AML-193 (cell line): ENCODE measurements at regions not wholly inside any gene's neighbourhood (a gene's known extent, or its start where the extent isn't known, plus 50 kb on each side); places are given as distances from the start of the nearest gene placed in this dataset.

ENCODE experiments used
- DNase-seq, 2 experiments: peaks; one replicate each; lab custom pipeline; 2025; lab: John Stamatoyannopoulos, UW

DNA sequence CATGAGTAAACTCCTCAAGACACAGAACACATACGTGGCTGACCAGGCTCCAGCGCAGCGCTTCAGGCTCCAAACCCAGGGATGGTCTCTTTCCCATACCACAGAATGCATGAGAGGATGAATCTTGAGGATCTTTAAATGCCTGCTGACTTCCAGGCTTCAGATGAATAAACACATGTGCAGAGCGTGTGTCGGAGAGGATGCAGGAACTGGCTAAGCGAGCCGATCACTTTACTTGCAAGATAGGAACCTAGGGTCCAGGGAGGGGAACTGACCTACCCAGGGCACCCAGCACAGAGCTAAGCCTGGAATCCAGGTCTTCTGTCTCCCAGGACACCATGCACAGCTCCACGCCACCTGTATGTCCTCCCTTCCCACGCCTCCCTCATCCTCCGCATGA, 209.8 kb downstream of the BCL11B start:
- no peak for DNase-seq

GRCh38 chr14:99062772-99063418, 209.1 kb downstream of the BCL11B start:
- no peak for DNase-seq

- no peak for DNase-seq
Measured at GRCh38 chr14:99063620-99064225, 208.3 kb downstream of the BCL11B start.

GRCh38 chr14:99064262-99064954, 207.6 kb downstream of the BCL11B start:
- DNase-seq: no peak

- no peak for DNase-seq
Measured at GRCh38 chr14:99065551-99065950, 206.4 kb downstream of the BCL11B start.

- DNase-seq: no peak
Measured at GRCh38 chr14:99066378-99066777, 205.6 kb downstream of the BCL11B start.

DNA sequence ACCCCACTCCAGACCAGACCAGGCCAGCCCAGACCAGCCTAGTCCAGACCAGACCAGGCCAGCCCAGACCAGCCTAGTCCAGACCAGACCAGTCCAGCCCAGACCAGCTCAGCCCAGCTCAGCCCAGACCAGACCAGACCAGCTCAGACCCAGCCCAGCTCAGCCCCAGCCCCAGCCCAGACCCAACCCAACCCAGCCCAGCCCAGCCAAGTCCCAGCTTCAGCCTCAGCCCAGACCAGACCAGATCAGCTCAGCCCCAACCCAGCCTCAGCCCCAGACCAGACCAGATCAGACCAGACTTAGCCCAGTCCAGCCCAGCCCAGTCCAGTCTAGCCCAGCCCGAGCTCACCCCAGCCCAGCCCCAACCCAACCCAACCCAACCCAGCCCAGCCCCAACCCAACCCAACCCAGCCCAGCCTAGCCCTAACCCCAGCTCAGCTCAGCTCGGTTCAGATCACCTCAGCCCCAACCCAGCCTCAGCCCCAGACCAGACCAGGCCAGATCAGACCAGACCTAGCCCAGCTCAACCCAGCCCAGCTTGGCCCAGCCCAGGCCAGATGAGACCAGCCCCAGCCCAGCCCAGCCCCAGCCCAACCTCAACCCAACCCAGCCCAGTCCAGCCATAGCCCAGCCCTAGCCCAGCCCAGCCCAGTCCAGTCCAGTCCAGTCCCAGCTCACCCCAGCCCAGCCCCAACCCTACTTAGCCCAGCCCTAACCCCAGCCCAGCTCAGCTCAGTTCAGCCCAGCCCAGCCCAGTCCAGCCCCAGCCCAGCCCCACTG, 204.7 kb downstream of the BCL11B start:
- no peak for DNase-seq

- no peak for DNase-seq
Measured at GRCh38 chr14:99067927-99068326, 204.1 kb downstream of the BCL11B start.

- DNase-seq: no peak
Measured at GRCh38 chr14:99069946-99070345, 202.1 kb downstream of the BCL11B start.

GRCh38 chr14:99072433-99072832, 199.6 kb downstream of the BCL11B start:
- no peak for DNase-seq

- no peak for DNase-seq
Measured at GRCh38 chr14:99072956-99073355, 199.0 kb downstream of the BCL11B start.

DNA sequence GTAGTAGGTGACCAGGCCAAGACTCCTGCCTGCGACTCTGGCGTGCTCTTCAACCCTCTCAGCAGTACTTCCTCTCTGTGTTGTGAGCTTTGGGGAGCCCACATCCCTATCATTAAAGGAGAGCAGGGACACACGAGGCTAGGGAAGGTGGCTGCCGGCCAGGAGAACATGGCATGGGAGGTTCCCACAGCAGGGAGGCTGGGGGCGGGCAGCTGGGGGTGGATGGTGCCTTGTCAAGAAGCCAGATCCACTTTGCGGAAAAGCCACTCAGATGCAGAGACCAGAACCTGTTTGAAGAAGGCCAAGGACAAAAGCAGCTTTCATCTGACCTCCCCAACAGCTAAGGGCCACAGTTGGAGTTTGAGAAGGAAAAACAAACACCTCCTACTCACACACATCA, 198.6 kb downstream of the BCL11B start:
- no peak for DNase-seq

- peak; percentile 87 to 90 for DNase-seq
Measured at GRCh38 chr14:99075061-99075460, 196.9 kb downstream of the BCL11B start.

GRCh38 chr14:99075771-99076375, 196.1 kb downstream of the BCL11B start:
- DNase-seq: peak; percentile 76 to 86

DNA sequence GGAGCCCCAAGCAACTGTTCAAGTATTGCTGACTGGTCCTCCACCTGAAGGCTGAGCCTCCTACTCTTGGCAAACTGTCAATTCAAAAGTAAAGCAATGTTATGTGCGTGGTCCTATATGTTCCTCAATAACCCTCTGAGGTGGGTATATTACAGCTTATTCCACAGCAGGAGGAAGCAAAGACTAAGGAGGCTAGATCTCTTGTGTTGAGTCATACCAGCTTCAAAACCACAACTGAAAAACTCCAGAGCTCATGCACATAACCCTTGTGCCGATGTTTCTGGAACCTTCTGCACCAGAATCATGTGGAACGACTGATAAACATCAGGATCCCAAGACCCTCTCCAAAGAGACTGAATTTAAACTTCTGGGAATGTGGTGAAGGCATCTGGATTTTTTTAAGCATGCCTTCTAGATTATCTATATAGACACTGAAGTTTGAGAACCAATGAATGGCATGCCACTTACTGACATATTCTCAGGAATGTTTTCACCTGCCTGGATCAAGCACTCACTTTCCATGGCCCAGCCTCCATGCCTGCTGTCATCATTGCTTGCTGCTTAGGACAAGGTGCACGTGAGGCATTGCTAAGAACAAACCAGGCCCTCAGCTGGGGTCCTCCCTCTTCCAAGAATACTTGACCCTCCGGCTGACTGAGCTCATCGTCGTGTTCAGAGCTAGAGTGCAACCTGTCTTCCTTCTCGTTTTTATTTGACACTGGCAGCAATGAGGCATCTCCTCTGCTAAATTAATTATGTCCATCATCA, 194.7 kb downstream of the BCL11B start:
- DNase-seq: peak; percentile 75 to 76

DNA sequence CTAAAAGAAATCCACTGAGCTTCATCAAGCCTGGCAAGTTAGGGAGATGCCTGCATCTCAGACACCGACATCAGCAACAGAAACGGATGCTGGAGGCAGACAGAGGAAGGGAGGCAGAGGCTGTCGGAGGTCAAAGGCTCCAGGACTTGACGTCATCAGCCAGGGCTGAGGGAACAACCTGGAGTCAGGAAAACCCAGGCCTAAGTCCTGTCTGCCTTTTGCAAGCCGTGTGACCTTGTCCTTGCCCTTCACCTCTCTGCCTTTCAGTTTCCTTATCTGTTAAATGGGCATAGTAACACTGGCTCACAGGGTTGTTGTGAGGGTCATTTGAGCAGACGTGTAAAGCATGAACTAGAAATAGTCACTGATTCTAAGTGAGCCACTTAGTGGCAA, 194.2 kb downstream of the BCL11B start:
- DNase-seq: no peak

DNA sequence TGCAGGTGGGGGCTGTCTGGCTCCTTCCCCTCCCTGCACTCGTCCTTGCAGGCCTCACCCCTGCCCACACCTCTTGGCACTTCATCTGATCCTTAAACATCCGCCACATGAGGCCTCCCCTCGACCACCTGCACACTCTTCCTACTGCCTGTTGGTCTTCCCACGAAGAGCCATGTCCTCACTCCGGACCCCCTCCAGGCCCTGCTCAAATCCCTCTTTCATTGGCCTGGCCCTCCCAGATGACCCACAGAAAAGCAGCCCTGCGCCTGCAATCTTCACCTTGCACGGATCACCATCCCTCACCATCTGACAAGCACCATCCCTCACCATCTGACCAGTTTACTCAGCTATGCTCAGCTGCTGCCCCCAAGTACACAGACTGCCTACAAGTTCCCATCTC, 193.6 kb downstream of the BCL11B start:
- DNase-seq: no peak

DNA sequence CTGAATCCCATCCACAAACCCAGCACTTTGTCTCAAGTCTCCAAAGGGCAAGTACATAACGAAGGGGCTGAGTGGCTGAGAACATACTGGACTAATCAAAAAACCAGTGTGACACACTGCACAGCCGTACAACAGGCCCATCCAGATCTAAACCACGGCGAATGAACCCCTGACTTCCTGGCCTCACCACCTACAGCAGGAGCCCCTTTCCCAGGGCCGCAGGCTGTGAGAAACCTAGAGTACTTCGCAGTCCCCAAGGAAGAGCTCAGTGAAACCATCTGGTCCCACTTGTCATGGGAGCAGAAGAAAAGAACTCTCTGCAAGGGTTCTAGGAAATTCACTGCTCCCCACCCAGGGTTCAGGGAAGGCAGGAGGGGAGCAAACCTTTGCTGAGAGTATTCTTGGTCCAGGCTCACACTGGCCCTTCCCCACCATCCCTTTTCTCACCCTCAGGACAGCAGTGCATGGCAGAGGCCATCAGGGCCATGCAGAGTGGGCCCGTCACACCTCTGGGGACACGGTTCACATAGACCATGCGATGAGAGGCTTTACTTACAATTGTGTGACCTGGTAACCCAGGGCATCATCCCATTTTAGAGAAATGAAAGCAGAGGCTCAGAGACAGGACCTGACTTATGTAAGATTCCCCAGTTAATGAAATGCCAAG, 192.8 kb downstream of the BCL11B start:
- no peak for DNase-seq

DNA sequence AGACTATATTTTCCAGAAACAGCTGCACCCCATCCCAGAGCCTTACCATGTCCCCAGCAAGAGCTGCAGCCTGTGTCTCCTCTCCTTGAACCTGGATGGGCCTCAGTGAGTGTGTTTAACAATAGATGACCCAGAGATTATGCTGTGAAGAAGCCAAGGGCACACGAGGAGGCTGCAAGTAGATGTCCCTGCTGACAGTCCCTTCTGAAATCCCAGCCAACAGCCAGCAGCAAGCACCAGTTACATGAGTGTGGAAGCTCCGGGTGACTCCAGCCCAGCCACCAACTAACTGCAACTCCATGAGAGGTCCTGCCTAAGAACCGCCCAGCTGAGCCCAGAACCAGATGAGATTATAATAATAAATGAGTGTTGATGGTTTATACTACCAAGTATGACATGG, 191.7 kb downstream of the BCL11B start:
- no peak for DNase-seq

- no peak for DNase-seq
Measured at GRCh38 chr14:99081156-99081765, 190.7 kb downstream of the BCL11B start.
